ENCODE measurements at regions not wholly inside any gene's neighbourhood (a gene's known extent, or its start where the extent isn't known, plus 50 kb on each side); places are given as distances from the start of the nearest gene placed in this dataset.

- Histone ChIP-seq H3K27ac (replicated peaks) (no peak overlapping the region), H3K4me3 (replicated peaks; ENCODE audit: insufficient read depth, low read length) (no peak overlapping the region), H3K27me3 (ENCODE audit: insufficient read depth, poor library complexity, severe bottlenecking) (no peaks in the 10 kb centered on the region)
- no peak for DNase-seq (ENCODE audit: low read depth in 1 of 2, low spot score in 1 of 2)
- TF ChIP-seq GABPA (IDR thresholded peaks at IDR 0.05; ENCODE audit: low read depth) (no peak), SPI1 (IDR thresholded peaks at IDR 0.05; ENCODE audit: borderline replicate concordance, low read depth) (no peak), POLR2AphosphoS5 (IDR thresholded peaks at IDR 0.05; ENCODE audit: low read depth) (no peak)
- TF ChIP-seq, protein P1, sequence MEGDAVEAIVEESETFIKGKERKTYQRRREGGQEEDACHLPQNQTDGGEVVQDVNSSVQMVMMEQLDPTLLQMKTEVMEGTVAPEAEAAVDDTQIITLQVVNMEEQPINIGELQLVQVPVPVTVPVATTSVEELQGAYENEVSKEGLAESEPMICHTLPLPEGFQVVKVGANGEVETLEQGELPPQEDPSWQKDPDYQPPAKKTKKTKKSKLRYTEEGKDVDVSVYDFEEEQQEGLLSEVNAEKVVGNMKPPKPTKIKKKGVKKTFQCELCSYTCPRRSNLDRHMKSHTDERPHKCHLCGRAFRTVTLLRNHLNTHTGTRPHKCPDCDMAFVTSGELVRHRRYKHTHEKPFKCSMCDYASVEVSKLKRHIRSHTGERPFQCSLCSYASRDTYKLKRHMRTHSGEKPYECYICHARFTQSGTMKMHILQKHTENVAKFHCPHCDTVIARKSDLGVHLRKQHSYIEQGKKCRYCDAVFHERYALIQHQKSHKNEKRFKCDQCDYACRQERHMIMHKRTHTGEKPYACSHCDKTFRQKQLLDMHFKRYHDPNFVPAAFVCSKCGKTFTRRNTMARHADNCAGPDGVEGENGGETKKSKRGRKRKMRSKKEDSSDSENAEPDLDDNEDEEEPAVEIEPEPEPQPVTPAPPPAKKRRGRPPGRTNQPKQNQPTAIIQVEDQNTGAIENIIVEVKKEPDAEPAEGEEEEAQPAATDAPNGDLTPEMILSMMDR (IDR thresholded peaks at IDR 0.05; ENCODE audit: insufficient read depth, low read length): no peak
- TF ChIP-seq, protein P2, sequence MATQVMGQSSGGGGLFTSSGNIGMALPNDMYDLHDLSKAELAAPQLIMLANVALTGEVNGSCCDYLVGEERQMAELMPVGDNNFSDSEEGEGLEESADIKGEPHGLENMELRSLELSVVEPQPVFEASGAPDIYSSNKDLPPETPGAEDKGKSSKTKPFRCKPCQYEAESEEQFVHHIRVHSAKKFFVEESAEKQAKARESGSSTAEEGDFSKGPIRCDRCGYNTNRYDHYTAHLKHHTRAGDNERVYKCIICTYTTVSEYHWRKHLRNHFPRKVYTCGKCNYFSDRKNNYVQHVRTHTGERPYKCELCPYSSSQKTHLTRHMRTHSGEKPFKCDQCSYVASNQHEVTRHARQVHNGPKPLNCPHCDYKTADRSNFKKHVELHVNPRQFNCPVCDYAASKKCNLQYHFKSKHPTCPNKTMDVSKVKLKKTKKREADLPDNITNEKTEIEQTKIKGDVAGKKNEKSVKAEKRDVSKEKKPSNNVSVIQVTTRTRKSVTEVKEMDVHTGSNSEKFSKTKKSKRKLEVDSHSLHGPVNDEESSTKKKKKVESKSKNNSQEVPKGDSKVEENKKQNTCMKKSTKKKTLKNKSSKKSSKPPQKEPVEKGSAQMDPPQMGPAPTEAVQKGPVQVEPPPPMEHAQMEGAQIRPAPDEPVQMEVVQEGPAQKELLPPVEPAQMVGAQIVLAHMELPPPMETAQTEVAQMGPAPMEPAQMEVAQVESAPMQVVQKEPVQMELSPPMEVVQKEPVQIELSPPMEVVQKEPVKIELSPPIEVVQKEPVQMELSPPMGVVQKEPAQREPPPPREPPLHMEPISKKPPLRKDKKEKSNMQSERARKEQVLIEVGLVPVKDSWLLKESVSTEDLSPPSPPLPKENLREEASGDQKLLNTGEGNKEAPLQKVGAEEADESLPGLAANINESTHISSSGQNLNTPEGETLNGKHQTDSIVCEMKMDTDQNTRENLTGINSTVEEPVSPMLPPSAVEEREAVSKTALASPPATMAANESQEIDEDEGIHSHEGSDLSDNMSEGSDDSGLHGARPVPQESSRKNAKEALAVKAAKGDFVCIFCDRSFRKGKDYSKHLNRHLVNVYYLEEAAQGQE (IDR thresholded peaks at IDR 0.05; ENCODE audit: insufficient replicate concordance, low read depth): no peak
Measured at GRCh38 chr14:83290447-83290846, 1756.8 kb upstream of the SEL1L start.

DNA sequence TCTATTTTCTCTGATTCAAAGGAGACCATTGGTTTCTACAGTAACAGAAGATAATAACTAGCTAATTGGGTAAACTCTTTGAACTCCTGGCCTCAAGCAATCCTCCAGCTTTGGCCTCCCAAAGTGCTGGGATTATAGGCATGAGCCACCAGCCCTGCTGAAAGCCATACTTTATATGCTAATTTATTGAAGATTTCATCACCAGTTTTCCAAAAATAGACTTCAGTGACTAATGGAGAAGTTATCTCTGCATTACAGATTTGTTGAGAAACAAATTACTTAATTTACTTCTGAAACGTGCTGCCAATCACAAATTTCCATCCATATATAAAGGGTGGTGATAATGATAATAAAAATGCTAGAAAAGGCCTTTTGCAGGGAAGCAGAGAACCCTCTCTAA is 1758.1 kb upstream of the SEL1L start:
- TF ChIP-seq, protein P2 (IDR thresholded peaks at IDR 0.05; ENCODE audit: insufficient replicate concordance, low read depth): no peak
- TF ChIP-seq GABPA (IDR thresholded peaks at IDR 0.05; ENCODE audit: low read depth): no peak
- TF ChIP-seq POLR2AphosphoS5 (IDR thresholded peaks at IDR 0.05; ENCODE audit: low read depth): no peak
- TF ChIP-seq, protein P1 (IDR thresholded peaks at IDR 0.05; ENCODE audit: insufficient read depth, low read length): no peak
- TF ChIP-seq SPI1 (IDR thresholded peaks at IDR 0.05; ENCODE audit: borderline replicate concordance, low read depth): no peak
- no peak for DNase-seq (ENCODE audit: low read depth in 1 of 2, low spot score in 1 of 2)
- H3K27ac ChIP-seq (replicated peaks): no peak overlapping the region
- H3K27me3 ChIP-seq (ENCODE audit: insufficient read depth, poor library complexity, severe bottlenecking): no peaks in the 10 kb centered on the region
- H3K4me3 ChIP-seq (replicated peaks; ENCODE audit: insufficient read depth, low read length): no peak overlapping the region

- H3K27me3 ChIP-seq (ENCODE audit: insufficient read depth, poor library complexity, severe bottlenecking): no peaks in the 10 kb centered on the region
- DNase-seq (ENCODE audit: low read depth in 1 of 2, low spot score in 1 of 2): no peak
- TF ChIP-seq GABPA (IDR thresholded peaks at IDR 0.05; ENCODE audit: low read depth) (no peak), POLR2AphosphoS5 (IDR thresholded peaks at IDR 0.05; ENCODE audit: low read depth) (no peak), SPI1 (IDR thresholded peaks at IDR 0.05; ENCODE audit: borderline replicate concordance, low read depth) (no peak)
- TF ChIP-seq, protein P2 (IDR thresholded peaks at IDR 0.05; ENCODE audit: insufficient replicate concordance, low read depth): no peak
- TF ChIP-seq, protein P1 (IDR thresholded peaks at IDR 0.05; ENCODE audit: insufficient read depth, low read length): no peak
- H3K4me3 ChIP-seq (replicated peaks; ENCODE audit: insufficient read depth, low read length): no peak overlapping the region
- H3K27ac ChIP-seq (replicated peaks): no peak overlapping the region
Measured at GRCh38 chr14:83294941-83295340, 1761.3 kb upstream of the SEL1L start.
